ENCODE measurements at regions not wholly inside any gene's neighbourhood (a gene's known extent, or its start where the extent isn't known, plus 50 kb on each side); places are given as distances from the start of the nearest gene placed in this dataset.

DNA sequence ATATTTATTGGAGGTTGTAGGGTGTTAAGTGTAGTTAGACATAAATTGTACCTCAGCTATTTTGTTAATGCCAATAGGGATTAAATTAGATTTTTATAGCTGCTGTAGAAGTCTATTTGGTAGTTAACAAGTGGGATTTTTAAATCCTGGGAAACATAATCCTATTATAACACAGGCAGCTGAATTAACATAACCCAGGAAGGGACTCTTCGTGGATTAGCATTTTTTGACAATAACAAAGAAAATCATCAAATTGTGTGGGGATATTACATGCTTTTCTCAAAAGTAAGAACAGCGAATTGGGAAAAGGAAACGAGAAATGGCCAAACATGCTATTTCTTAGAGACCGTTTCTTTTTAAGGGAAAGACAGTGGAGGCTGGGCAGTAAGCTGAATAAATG is 172.8 kb downstream of the ZIC5 start:
- DNase-seq (ENCODE audit: insufficient read length) (no peak), FAIRE-seq (no peak)
- no peak for TF ChIP-seq POLR2A (IDR thresholded peaks at IDR 0.05; ENCODE audit: low read depth, low read length)
- TF ChIP-seq TAF1 (IDR thresholded peaks at IDR 0.05; ENCODE audit: borderline replicate concordance, low read depth, low read length), result no peak
- TF ChIP-seq POLR2AphosphoS5 (IDR thresholded peaks at IDR 0.05; ENCODE audit: low read depth, low read length), result no peak

GRCh38 chr13:99797691-99798090 is 173.9 kb downstream of the ZIC5 start:
- FAIRE-seq (no peak), DNase-seq (ENCODE audit: insufficient read length) (no peak)
- TF ChIP-seq POLR2AphosphoS5 (IDR thresholded peaks at IDR 0.05; ENCODE audit: low read depth, low read length) (no peak), TAF1 (IDR thresholded peaks at IDR 0.05; ENCODE audit: borderline replicate concordance, low read depth, low read length) (no peak), POLR2A (IDR thresholded peaks at IDR 0.05; ENCODE audit: low read depth, low read length) (no peak)

DNA sequence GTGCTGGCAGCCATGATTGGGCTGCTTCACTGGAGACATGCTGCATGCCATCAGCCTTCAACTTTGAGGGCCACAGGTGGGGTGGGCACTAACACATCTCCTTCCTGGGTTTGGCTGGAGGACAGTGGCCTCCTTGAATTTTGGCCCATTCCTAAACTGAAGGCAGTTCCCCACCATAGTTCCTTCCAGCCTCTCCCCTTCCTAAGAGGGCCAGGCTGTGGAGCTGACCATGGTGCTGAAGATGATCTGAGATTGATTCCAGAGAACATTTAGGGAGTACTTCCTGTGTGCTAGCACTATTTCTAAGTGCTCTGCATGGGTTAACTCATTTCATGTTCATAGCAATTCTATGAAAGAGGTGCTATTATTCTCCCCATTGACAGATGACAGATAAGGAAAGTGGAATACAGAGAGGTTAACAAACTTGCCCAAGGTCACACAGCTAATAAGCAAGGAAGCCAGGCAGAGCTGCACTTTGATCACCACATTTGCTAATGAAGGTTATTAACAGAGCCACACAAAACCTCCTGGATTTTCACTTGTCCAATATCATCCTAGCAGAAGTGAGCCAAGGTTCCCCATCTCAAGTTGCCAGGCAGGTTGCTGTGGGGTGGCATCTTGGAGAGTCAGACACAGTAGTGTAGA is 175.3 kb downstream of the ZIC5 start:
- no peak for DNase-seq (ENCODE audit: insufficient read length)
- TF ChIP-seq TAF1 (IDR thresholded peaks at IDR 0.05; ENCODE audit: borderline replicate concordance, low read depth, low read length) (no peak), POLR2A (IDR thresholded peaks at IDR 0.05; ENCODE audit: low read depth, low read length) (no peak), POLR2AphosphoS5 (IDR thresholded peaks at IDR 0.05; ENCODE audit: low read depth, low read length) (no peak)
- peak; percentile 48 for FAIRE-seq

DNA sequence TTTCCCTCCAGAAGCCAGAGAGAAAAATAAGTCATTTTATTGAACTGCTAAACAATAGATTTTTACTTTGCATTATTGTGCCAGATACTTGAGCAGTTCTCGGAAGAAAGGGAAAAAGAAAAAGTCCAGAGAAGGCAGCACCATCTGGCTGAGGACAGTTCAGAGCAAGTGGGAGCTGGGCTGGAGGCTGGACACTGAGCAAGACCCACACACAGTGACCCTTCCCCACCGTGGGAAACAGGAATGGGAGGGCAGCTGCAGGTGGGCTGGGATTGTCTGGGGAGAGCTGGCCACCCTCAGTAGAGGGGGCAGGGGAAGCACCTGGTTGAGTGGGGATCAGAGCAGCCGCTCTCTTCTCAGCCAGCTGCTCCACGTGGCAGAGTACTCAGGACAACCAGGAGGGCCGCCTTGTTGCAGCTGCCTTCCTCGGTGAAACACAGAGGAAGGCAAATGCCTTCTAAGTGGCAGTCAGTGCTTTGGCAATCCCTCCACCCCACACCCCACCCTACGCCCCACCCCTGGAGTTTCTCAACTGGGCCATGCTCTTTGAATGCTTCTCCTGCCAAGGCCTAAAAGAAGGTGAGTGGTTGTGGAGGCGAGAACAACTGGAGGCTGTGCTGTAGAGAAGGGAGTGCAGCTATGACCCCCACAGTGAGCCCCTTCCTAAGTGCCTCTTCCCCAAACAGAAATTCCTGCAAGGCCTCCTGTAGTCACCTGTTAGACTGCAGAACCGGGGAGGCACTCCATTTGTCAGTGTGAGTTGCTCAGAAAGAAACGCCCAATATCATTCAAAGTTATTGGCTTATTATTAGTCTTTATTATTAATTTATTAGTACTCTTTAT is 179.3 kb downstream of the ZIC5 start:
- TF ChIP-seq POLR2A (IDR thresholded peaks at IDR 0.05; ENCODE audit: low read depth, low read length), result no peak
- DNase-seq (ENCODE audit: insufficient read length), result no peak

DNA sequence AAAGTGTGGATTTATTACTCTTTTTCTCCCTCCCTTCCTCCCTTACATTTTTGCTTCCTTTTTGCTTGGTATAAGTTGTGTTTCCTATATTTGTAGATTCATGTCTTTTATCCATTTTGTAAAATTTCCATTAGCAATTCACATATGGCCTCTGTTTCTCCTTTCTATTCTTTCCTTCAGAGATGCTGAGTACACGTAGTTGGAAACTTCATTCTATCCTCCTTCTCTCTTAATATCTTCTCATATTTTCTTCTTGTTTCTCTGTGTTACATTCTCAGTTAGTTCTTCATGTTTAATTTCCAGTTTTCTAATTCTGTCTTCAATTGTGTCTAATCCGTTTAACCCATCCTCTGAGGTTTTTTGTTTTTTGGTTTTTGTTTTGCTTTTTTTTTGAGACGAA is 188.9 kb downstream of the ZIC5 start:
- TF ChIP-seq TAF1 (IDR thresholded peaks at IDR 0.05; ENCODE audit: borderline replicate concordance, low read depth, low read length), result no peak
- no peak for TF ChIP-seq POLR2AphosphoS5 (IDR thresholded peaks at IDR 0.05; ENCODE audit: low read depth, low read length)
- no peak for TF ChIP-seq POLR2A (IDR thresholded peaks at IDR 0.05; ENCODE audit: low read depth, low read length)
- FAIRE-seq (no peak), DNase-seq (ENCODE audit: insufficient read length) (no peak)

More for the DNA sequence above, 179.3 kb downstream of the ZIC5 start:
- FAIRE-seq, result no peak

- DNase-seq (ENCODE audit: insufficient read length), result no peak
- FAIRE-seq, result no peak
- no peak for TF ChIP-seq POLR2AphosphoS5 (IDR thresholded peaks at IDR 0.05; ENCODE audit: low read depth, low read length)
Observed at GRCh38 chr13:99778500-99778899, 193.1 kb downstream of the ZIC5 start.

GRCh38 chr13:99777873-99778272 is 193.7 kb downstream of the ZIC5 start:
- FAIRE-seq (no peak), DNase-seq (ENCODE audit: insufficient read length) (no peak)
- TF ChIP-seq TAF1 (IDR thresholded peaks at IDR 0.05; ENCODE audit: borderline replicate concordance, low read depth, low read length) (no peak), POLR2A (IDR thresholded peaks at IDR 0.05; ENCODE audit: low read depth, low read length) (no peak), POLR2AphosphoS5 (IDR thresholded peaks at IDR 0.05; ENCODE audit: low read depth, low read length) (no peak)

DNA sequence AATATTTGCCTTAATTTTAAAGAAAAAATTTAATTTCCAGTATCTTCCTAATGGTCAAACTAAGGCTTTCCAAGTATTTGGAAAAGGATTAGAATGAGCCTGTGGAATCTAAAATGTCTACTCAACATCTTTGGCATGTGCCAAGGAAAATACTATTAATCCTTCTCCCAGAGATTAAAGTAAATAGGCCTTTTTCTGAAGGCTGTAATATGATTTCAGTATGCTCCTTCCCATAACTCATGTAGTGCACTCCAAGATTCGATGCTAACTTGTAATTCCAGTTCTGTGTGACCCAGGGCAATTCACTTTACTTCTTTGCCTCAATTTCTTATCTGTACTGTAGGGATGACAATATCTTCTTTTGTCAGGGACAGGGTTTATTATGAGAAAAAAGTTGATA is 196.9 kb downstream of the ZIC5 start:
- TF ChIP-seq POLR2A (IDR thresholded peaks at IDR 0.05; ENCODE audit: low read depth, low read length), result no peak
- FAIRE-seq, result no peak
- no peak for DNase-seq (ENCODE audit: insufficient read length)

DNA sequence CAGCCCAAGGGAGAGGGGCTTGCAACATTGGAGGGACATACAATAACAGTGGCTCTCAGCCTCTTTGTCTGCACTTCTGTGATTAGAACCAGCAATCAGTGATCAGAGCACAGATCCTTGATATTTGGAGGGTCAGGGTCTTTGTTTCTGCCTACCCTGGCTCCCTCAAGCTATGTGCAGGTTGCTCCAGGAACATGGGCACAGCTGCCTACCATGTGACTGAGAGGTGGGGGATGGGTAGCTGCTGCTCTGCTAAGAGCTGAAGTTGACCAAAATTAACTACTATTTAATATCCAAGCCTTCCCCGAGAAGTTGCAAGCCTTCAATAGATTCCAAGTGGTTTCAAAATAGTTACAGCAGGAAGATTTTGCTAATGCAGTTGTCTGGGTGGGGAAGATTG is 202.6 kb downstream of the ZIC5 start:
- no peak for TF ChIP-seq POLR2A (IDR thresholded peaks at IDR 0.05; ENCODE audit: low read depth, low read length)
- FAIRE-seq (no peak), DNase-seq (ENCODE audit: insufficient read length) (no peak)

- DNase-seq (ENCODE audit: insufficient read length) (no peak), FAIRE-seq (no peak)
- TF ChIP-seq POLR2A (IDR thresholded peaks at IDR 0.05; ENCODE audit: low read depth, low read length) (no peak), POLR2AphosphoS5 (IDR thresholded peaks at IDR 0.05; ENCODE audit: low read depth, low read length) (no peak), TAF1 (IDR thresholded peaks at IDR 0.05; ENCODE audit: borderline replicate concordance, low read depth, low read length) (no peak)
Observed at GRCh38 chr13:99766641-99767045, 204.9 kb downstream of the ZIC5 start.

DNA sequence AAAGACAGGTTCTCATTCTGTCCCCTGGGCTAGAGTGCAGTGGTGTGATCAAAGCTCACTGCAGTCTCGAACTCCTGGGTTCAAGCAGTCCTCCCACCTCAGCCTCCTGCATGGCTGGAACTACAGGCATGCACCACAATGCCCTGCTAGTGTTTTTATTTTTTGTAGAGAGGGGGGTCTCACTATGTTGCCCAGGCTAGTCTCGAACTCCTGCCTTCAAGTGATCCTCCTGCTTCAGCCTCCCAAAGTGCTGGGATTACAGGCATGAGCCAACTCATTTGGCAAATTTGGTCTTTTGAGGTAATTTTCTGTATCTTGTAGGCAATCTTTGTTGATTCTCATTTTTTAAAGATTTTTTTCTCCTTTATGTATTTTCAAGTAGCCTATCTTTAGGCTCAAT is 205.7 kb downstream of the ZIC5 start:
- no peak for FAIRE-seq
- no peak for TF ChIP-seq TAF1 (IDR thresholded peaks at IDR 0.05; ENCODE audit: borderline replicate concordance, low read depth, low read length)
- TF ChIP-seq POLR2AphosphoS5 (IDR thresholded peaks at IDR 0.05; ENCODE audit: low read depth, low read length), result no peak
- TF ChIP-seq POLR2A (IDR thresholded peaks at IDR 0.05; ENCODE audit: low read depth, low read length), result no peak
- DNase-seq (ENCODE audit: insufficient read length), result no peak

- no peak for FAIRE-seq
- TF ChIP-seq POLR2A (IDR thresholded peaks at IDR 0.05; ENCODE audit: low read depth, low read length), result no peak
- TF ChIP-seq TAF1 (IDR thresholded peaks at IDR 0.05; ENCODE audit: borderline replicate concordance, low read depth, low read length), result no peak
- TF ChIP-seq POLR2AphosphoS5 (IDR thresholded peaks at IDR 0.05; ENCODE audit: low read depth, low read length), result no peak
Observed at GRCh38 chr13:99760456-99760855, 211.1 kb downstream of the ZIC5 start.

More at GRCh38 chr13:99760456-99760855, 211.1 kb downstream of the ZIC5 start:
- no peak for DNase-seq (ENCODE audit: insufficient read length)

Measured in GM12892 (cell line).